Prostate gland (tissue), 2 donors: ENCODE measurements at regions not wholly inside any gene's neighbourhood (a gene's known extent, or its start where the extent isn't known, plus 50 kb on each side); places are given as distances from the start of the nearest gene placed in this dataset.

Experiments
- CTCF ChIP-seq, 4 experiments: fragments of 200-600 bp in 2 of 4; fragments of 450-650 bp in 2 of 4; sonication (generic) in 2 of 4; IDR thresholded peaks; 1 replicate in 3 of 4; 2 replicates in 1 of 4; pipeline ENCODE4 v1.5.1; 2016 to 2019; ENCODE audit warnings: antibody characterized with exemption in 4 of 4, mild to moderate bottlenecking in 2 of 4, moderate library complexity in 2 of 4
- POLR2A ChIP-seq: fragments of 450-650 bp; IDR thresholded peaks from one replicate; pipeline ENCODE4 v1.6.1; 2016; ENCODE audit warnings: antibody characterized with exemption, mild to moderate bottlenecking
- POLR2AphosphoS5 ChIP-seq: sonication (generic); formaldehyde crosslinking; IDR thresholded peaks from one replicate; pipeline ENCODE4 v1.6.1; 2017; ENCODE audit warnings: antibody characterized with exemption

- TF ChIP-seq CTCF (IDR thresholded peaks at IDR 0.05) (no peak), POLR2A (no peak), POLR2AphosphoS5 (no peak)
These were observed 72.3 kb upstream of the MGMT start for GRCh38 chr10:129394518-129395328.
